ENCODE measurements at regions not wholly inside any gene's neighbourhood (a gene's known extent, or its start where the extent isn't known, plus 50 kb on each side); places are given as distances from the start of the nearest gene placed in this dataset.

GRCh38 chr18:72692086-72692485, 147.9 kb upstream of the CBLN2 start:
- DNase-seq, result no peak
- H3K36me3 ChIP-seq, result no peaks in the 10 kb centered on the region
- no peaks in the 10 kb centered on the region for H3K9me3 ChIP-seq
- no peak for ATAC-seq
- WGBS, 2 donors, result 2 to 7% methylated on average over 16 of the region's 16 CpGs
- intact Hi-C loops (cut with DNase I), result no loop called here
- H3K27me3 ChIP-seq, result peaks cover 0 to 13% (median 0%) of the 10 kb centered on the region in 7 donors
- no peak overlapping the region for H3K4me3 ChIP-seq
- no peak for TF ChIP-seq CTCF (IDR thresholded peaks at IDR 0.05)
- H3K27ac ChIP-seq, result no peak overlapping the region
- H3K4me1 ChIP-seq, result peaks cover 0 to 9% (median 0%) of the 10 kb centered on the region in 9 donors

GRCh38 chr18:72687736-72688135, 143.6 kb upstream of the CBLN2 start:
- 79 to 90% methylated on average over 4 of the region's 4 CpGs for WGBS, 2 donors
- no peaks in the 10 kb centered on the region for H3K9me3 ChIP-seq
- H3K4me3 ChIP-seq, result no peak overlapping the region
- no peak overlapping the region for H3K27ac ChIP-seq
- DNase-seq (no peak), ATAC-seq (no peak)
- no peak for TF ChIP-seq CTCF (IDR thresholded peaks at IDR 0.05)
- no peaks in the 10 kb centered on the region for H3K36me3 ChIP-seq
- H3K4me1 ChIP-seq, result peaks cover 0 to 6% (median 0%) of the 10 kb centered on the region in 9 donors
- H3K27me3 ChIP-seq, result peaks cover 0 to 5% (median 0%) of the 10 kb centered on the region in 7 donors
- intact Hi-C loops (cut with DNase I), result no loop called here

GRCh38 chr18:72675394-72675793, 131.3 kb upstream of the CBLN2 start:
- WGBS, 2 donors, result 34 to 46% methylated on average over 10 of the region's 10 CpGs
- H3K9me3 ChIP-seq, result no peaks in the 10 kb centered on the region
- DNase-seq (no peak), ATAC-seq (no peak)
- TF ChIP-seq CTCF (IDR thresholded peaks at IDR 0.05), result no peak
- H3K4me3 ChIP-seq, result no peak overlapping the region
- intact Hi-C loops (cut with DNase I), result no loop called here
- no peaks in the 10 kb centered on the region for H3K36me3 ChIP-seq
- no peak overlapping the region for H3K27ac ChIP-seq
- H3K27me3 ChIP-seq, result peaks cover 0 to 11% (median 0%) of the 10 kb centered on the region in 7 donors
- H3K4me1 ChIP-seq, result no peaks in the 10 kb centered on the region

GRCh38 chr18:72674710-72675109, 130.6 kb upstream of the CBLN2 start:
- WGBS, 2 donors, result 84 to 87% methylated on average over 7 of the region's 7 CpGs
- intact Hi-C loops (cut with DNase I), result no loop called here
- H3K36me3 ChIP-seq, result no peaks in the 10 kb centered on the region
- no peak for DNase-seq
- no peak overlapping the region for H3K27ac ChIP-seq
- no peak for TF ChIP-seq CTCF (IDR thresholded peaks at IDR 0.05)
- ATAC-seq, result no peak
- peaks cover 0 to 11% (median 0%) of the 10 kb centered on the region in 7 donors for H3K27me3 ChIP-seq
- no peak overlapping the region for H3K4me3 ChIP-seq
- no peaks in the 10 kb centered on the region for H3K9me3 ChIP-seq
- no peaks in the 10 kb centered on the region for H3K4me1 ChIP-seq
